Stimulated activated naive B cell treated with anti-CD40 and anti-IgM and Interleukin-4, amounts not matched to agents 10 μg/mL and 1 μg/mL and 100 μg/mL, for 72 hours (primary cell): ENCODE measurements at regions not wholly inside any gene's neighbourhood (a gene's known extent, or its start where the extent isn't known, plus 50 kb on each side); places are given as distances from the start of the nearest gene placed in this dataset.
"Not testable (repeated sequence)": the region's sequence is repeated elsewhere in the genome, so short reads cannot be mapped to it uniquely, and the experiment has no call there.

ENCODE experiments used
- ATAC-seq, 2 donors: fragments of 150-1000 bp; cut with Tn5 transposase; replicated peaks; 2 replicates each; pipeline ENCODE4 v1.10.0; 2021; ENCODE audit warnings: moderate library complexity in 1 of 2
- DNase-seq: peaks from one replicate; pipeline ENCODE4 v3.0.0; 2021
- H3K27ac Mint-ChIP-seq: one replicate; pipeline ENCODE4 v1.8.0; 2022; ENCODE audit warnings: mild to moderate bottlenecking, mixed read lengths
- H3K27me3 Mint-ChIP-seq, 2 donors: one replicate each; pipeline ENCODE4 v1.8.0; 2022; ENCODE audit warnings: mixed read lengths in 2 of 2
- H3K36me3 Mint-ChIP-seq, 2 donors: one replicate each; pipeline ENCODE4 v1.8.0; 2022; ENCODE audit warnings: mixed read lengths in 2 of 2, mild to moderate bottlenecking in 1 of 2
- H3K4me1 Mint-ChIP-seq, 2 donors: one replicate each; pipeline ENCODE4 v1.8.0; 2022; ENCODE audit warnings: mixed read lengths in 2 of 2, mild to moderate bottlenecking in 1 of 2
- H3K4me3 Mint-ChIP-seq, 2 donors: one replicate each; pipeline ENCODE4 v1.8.0; 2022; ENCODE audit warnings: mild to moderate bottlenecking in 2 of 2, mixed read lengths in 2 of 2, moderate library complexity in 1 of 2
- H3K9me3 Mint-ChIP-seq, 2 donors: one replicate each; pipeline ENCODE4 v1.8.0; 2022; ENCODE audit warnings: mixed read lengths in 2 of 2, mild to moderate bottlenecking in 1 of 2

GRCh38 chr1:217981430-217981829 lies 303.7 kb upstream of the RRP15 start:
- Mint-ChIP-seq H3K9me3 (peaks cover 2 to 10% of the 10 kb centered on the region in 2 donors), H3K27me3 (no peaks in the 10 kb centered on the region), H3K27ac (no peak overlapping the region), H3K4me3 (no peak overlapping the region), H3K4me1 (no peaks in the 10 kb centered on the region), H3K36me3 (no peaks in the 10 kb centered on the region)
- no peak for DNase-seq
- ATAC-seq = no peak

DNA sequence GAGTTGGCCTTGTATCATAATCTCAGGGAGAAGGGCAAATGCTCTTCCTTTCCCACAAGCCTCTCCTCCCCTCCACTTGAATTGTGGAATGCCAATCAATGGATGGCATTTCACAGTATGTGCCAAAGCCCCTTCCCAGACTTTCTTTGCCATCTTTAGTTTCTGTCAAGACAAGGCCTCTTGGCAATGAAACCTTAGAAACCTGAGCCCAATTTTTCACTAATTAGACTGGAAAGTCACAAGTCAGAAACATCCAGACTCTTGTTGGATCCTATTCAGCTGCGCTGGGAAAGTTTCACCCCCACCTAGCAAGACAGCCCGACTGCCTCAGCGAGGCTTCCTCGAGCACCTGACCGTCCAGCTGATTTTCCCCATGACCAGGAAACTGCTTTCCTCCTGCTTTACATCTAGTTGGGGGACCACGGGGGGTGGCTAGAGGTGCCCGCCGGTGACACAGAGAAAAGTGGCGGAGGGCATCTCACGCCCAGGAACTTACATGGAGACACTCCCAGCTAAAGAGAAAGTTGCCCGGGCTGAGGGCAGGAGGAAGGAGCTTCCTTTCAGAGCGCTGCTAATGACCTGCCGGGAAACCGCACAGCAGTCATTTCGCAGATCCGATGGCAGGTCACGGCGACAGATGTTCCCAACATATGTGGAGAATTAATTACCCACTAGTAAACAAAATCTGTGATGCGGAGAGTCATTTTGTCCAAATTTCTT lies 302.6 kb upstream of the RRP15 start:
- Mint-ChIP-seq H3K36me3 (no peaks in the 10 kb centered on the region), H3K9me3 (peaks cover 0 to 5% of the 10 kb centered on the region in 2 donors), H3K4me1 (no peaks in the 10 kb centered on the region), H3K27me3 (no peaks in the 10 kb centered on the region), H3K27ac (no peak overlapping the region), H3K4me3 (no peak overlapping the region)
- no peak for DNase-seq
- no peak for ATAC-seq

DNA sequence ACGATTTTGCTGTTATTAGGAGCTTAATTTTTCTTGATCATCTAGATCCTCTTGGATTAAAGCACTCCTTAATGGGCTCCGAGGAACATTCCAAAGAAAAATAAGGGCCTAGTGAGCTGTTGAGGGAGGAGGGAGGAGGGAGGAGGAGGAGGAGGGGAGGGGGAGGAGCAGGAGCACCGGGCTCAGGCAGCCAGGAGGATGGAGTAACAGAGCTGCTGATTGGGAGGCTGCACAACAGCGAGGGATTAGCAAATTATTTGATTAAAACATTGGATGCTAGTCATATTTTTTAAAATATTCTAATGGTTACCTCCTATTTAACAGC lies 302.1 kb upstream of the RRP15 start:
- H3K4me1 Mint-ChIP-seq = no peaks in the 10 kb centered on the region
- H3K27ac Mint-ChIP-seq = no peak overlapping the region
- ATAC-seq (no peak), DNase-seq (no peak)
- H3K4me3 Mint-ChIP-seq = no peak overlapping the region
- peaks cover 0 to 5% of the 10 kb centered on the region in 2 donors for H3K9me3 Mint-ChIP-seq
- H3K27me3 Mint-ChIP-seq = no peaks in the 10 kb centered on the region
- no peaks in the 10 kb centered on the region for H3K36me3 Mint-ChIP-seq

- Mint-ChIP-seq H3K27ac (no peak overlapping the region), H3K4me3 (no peak overlapping the region), H3K27me3 (no peaks in the 10 kb centered on the region), H3K4me1 (no peaks in the 10 kb centered on the region), H3K36me3 (no peaks in the 10 kb centered on the region), H3K9me3 (peaks cover 0 to 5% of the 10 kb centered on the region in 2 donors)
- no peak for DNase-seq
- ATAC-seq = no peak
These were observed 299.5 kb upstream of the RRP15 start for GRCh38 chr1:217985641-217986040.

- no peak for DNase-seq
- Mint-ChIP-seq H3K27ac (no peak overlapping the region), H3K36me3 (no peaks in the 10 kb centered on the region), H3K9me3 (peaks cover 0 to 1% of the 10 kb centered on the region in 2 donors), H3K4me3 (no peak overlapping the region), H3K4me1 (no peaks in the 10 kb centered on the region), H3K27me3 (no peaks in the 10 kb centered on the region)
- ATAC-seq = no peak
These were observed 295.6 kb upstream of the RRP15 start for GRCh38 chr1:217989510-217989909.

- Mint-ChIP-seq H3K36me3 (no peaks in the 10 kb centered on the region), H3K27ac (no peak overlapping the region), H3K4me3 (no peak overlapping the region), H3K9me3 (peaks cover 0 to 1% of the 10 kb centered on the region in 2 donors), H3K4me1 (no peaks in the 10 kb centered on the region), H3K27me3 (no peaks in the 10 kb centered on the region)
- no peak for ATAC-seq
- DNase-seq = no peak
These were observed 291.7 kb upstream of the RRP15 start for GRCh38 chr1:217993439-217993838.

DNA sequence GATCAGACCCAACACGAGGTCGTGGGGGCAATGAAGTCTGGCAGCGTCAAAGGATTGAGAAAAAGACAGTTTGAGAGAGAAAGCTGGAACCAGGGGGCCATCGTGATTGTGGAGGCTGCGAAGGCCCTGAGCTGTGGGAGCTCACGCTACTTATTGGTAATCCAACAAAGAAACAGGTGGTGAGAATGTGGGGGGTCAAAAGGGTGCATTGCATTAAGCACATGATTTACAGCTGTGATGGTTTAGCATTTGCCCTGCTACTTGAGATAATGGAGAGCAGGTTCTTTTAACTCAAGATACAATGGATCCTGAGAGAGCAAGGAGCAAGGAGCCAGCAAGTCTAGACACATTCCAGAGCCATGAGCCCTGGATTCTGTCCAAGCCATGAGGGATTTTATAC lies 276.8 kb upstream of the RRP15 start:
- not testable (repeated sequence) for H3K27me3 Mint-ChIP-seq, H3K4me3 Mint-ChIP-seq, H3K27ac Mint-ChIP-seq, H3K4me1 Mint-ChIP-seq, DNase-seq, ATAC-seq, H3K9me3 Mint-ChIP-seq, H3K36me3 Mint-ChIP-seq

- H3K27me3 Mint-ChIP-seq, H3K9me3 Mint-ChIP-seq, H3K4me3 Mint-ChIP-seq, H3K36me3 Mint-ChIP-seq, DNase-seq, H3K4me1 Mint-ChIP-seq, H3K27ac Mint-ChIP-seq, ATAC-seq: not testable (repeated sequence)
These were observed 270.0 kb upstream of the RRP15 start for GRCh38 chr1:218015106-218015505.

- ATAC-seq = no peak
- H3K4me1 Mint-ChIP-seq = no peaks in the 10 kb centered on the region
- H3K4me3 Mint-ChIP-seq = no peak overlapping the region
- no peak for DNase-seq
- no peaks in the 10 kb centered on the region for H3K36me3 Mint-ChIP-seq
- peaks cover 5 to 9% of the 10 kb centered on the region in 2 donors for H3K9me3 Mint-ChIP-seq
- H3K27ac Mint-ChIP-seq = no peak overlapping the region
- no peaks in the 10 kb centered on the region for H3K27me3 Mint-ChIP-seq
These were observed 260.8 kb upstream of the RRP15 start for GRCh38 chr1:218024211-218024720.

DNA sequence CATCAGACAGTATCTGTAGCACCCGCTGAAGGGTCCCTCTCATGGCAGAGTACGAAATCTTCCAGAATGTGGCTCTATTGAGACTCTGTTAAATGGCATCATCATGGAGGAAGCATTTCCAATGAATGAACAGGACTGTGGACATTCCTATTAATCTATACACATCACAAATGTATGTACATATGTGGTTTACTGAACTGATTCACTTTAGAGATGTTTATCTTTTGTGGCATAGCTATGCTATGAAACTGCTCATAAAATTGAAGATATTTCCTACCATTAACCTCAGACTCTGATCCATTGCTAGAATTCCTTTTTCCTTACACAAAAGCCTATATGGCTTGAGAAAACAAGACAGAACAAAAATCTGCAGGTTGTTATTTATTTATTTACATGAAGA lies 259.6 kb upstream of the RRP15 start:
- Mint-ChIP-seq H3K36me3 (no peaks in the 10 kb centered on the region), H3K4me3 (no peak overlapping the region), H3K27me3 (no peaks in the 10 kb centered on the region), H3K9me3 (peaks cover 5% of the 10 kb centered on the region in 2 donors), H3K27ac (no peak overlapping the region), H3K4me1 (no peaks in the 10 kb centered on the region)
- ATAC-seq (no peak), DNase-seq (no peak)

DNA sequence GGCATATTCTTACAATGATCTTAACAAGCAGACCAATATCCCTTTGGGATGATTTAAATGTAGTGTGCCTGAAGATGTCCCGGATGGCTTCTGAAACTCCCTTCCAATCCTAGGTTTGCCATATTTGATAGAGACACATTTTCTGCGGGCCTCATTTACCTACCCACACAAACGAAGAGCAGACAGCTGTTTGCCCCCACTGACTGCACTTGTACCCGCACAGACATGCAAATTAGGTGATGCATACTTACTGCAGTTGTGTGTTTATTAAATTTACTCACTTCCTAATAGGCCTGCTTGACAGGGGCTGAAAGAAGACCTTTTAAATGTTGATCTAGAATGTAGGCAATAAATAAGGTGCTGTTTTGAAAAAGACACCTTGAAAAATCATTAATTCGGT lies 257.9 kb upstream of the RRP15 start:
- Mint-ChIP-seq H3K4me1 (no peaks in the 10 kb centered on the region), H3K4me3 (no peak overlapping the region), H3K27me3 (no peaks in the 10 kb centered on the region), H3K36me3 (no peaks in the 10 kb centered on the region), H3K9me3 (peaks cover 5% of the 10 kb centered on the region in 2 donors), H3K27ac (no peak overlapping the region)
- DNase-seq (no peak), ATAC-seq (no peak)

DNA sequence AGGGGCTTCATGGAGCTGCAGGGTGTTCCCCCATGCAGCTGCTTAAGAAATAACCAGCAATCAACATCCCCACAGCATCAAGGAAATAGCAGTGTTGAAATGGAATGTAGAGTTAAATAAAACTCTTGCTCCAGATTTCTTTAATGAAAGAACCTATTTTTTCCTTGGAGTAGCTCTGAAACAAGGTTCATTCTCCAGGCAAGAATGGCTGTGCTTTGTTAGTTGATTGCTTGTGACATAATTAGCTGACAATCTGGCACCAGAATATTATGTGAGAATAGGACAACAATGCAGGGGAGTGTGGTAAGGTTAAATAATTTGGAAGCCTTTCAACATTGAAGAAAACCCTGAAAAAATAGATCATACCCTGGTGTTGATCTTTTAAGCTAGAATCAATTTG lies 254.2 kb upstream of the RRP15 start:
- no peaks in the 10 kb centered on the region for H3K36me3 Mint-ChIP-seq
- no peaks in the 10 kb centered on the region for H3K27me3 Mint-ChIP-seq
- no peaks in the 10 kb centered on the region for H3K4me1 Mint-ChIP-seq
- DNase-seq = no peak
- peaks cover 0 to 1% of the 10 kb centered on the region in 2 donors for H3K9me3 Mint-ChIP-seq
- no peak for ATAC-seq
- no peak overlapping the region for H3K4me3 Mint-ChIP-seq
- no peak overlapping the region for H3K27ac Mint-ChIP-seq

DNA sequence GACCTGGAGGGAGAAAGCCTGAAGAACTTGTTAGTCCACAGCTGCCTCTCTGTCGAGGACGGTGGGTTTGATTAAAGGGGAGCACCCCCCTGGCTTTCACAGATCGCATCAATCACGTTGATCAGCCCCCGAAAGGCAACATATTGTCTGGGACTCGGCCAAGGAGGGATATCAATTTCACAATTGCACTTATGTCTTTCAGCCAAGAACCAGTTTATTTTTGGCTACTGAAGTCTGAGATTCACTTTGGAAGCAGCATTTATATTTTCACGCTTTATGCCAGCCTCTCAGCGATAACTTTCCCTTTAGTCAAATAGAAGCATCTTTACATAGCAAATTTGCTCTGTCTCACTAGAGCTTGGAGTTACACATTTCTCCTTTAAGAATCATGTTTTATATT lies 253.2 kb upstream of the RRP15 start:
- Mint-ChIP-seq H3K27ac (no peak overlapping the region), H3K27me3 (no peaks in the 10 kb centered on the region), H3K36me3 (no peaks in the 10 kb centered on the region), H3K4me3 (no peak overlapping the region), H3K4me1 (no peaks in the 10 kb centered on the region), H3K9me3 (peaks cover 0 to 1% of the 10 kb centered on the region in 2 donors)
- ATAC-seq (no peak), DNase-seq (no peak)

- Mint-ChIP-seq H3K27ac (no peak overlapping the region), H3K27me3 (no peaks in the 10 kb centered on the region), H3K9me3 (no peaks in the 10 kb centered on the region), H3K4me1 (no peaks in the 10 kb centered on the region), H3K36me3 (no peaks in the 10 kb centered on the region), H3K4me3 (no peak overlapping the region)
- DNase-seq = no peak
- no peak for ATAC-seq
These were observed 250.6 kb upstream of the RRP15 start for GRCh38 chr1:218034468-218034867.

DNA sequence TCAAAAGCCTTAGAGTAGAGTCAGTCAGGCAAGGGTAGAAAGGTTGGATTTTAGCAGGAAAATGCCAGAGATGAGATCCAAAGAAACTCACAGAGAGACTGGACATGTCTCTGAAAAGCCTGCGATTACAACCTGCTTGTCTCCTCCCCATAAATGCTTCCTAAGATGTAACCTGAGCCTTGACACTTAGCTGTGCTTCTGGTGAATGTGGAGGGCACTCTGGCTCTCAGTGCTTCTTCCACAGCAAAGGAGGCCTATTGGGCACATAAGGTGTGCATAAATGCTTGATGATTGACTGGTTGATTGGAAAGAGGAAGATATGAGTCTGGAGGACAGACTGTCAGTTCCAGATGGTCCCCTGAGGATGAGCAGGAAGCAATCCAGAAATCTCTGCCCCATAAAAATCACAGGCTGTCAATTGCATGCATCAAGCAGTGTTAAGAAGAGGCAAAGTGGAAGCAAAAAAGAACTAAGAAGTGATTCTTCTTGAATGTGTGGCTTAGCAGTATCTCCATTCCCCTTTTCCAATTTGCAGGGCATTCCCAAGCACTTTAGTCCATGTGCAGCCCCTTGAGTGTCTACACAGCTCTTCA lies 236.2 kb upstream of the RRP15 start:
- ATAC-seq = no peak
- H3K36me3 Mint-ChIP-seq = no peaks in the 10 kb centered on the region
- H3K27me3 Mint-ChIP-seq = no peaks in the 10 kb centered on the region
- H3K27ac Mint-ChIP-seq = no peak overlapping the region
- no peak overlapping the region for H3K4me3 Mint-ChIP-seq
- no peak for DNase-seq
- H3K9me3 Mint-ChIP-seq = peaks cover 0 to 4% of the 10 kb centered on the region in 2 donors
- H3K4me1 Mint-ChIP-seq = no peaks in the 10 kb centered on the region
